HG03558 (cell line): ENCODE measurements at regions not wholly inside any gene's neighbourhood (a gene's known extent, or its start where the extent isn't known, plus 50 kb on each side); places are given as distances from the start of the nearest gene placed in this dataset.
"Not testable (repeated sequence)": the region's sequence is repeated elsewhere in the genome, so short reads cannot be mapped to it uniquely, and the experiment has no call there.

Source experiments
- ATAC-seq: cut with Tn5 transposase; IDR thresholded peaks from one replicate; pipeline ENCODE4 v1.9.1; 2021; ENCODE audit warnings: moderate number of reproducible peaks; ENCODE audit not compliant: unreplicated experiment; ENCODE audit errors: extremely low read depth

DNA sequence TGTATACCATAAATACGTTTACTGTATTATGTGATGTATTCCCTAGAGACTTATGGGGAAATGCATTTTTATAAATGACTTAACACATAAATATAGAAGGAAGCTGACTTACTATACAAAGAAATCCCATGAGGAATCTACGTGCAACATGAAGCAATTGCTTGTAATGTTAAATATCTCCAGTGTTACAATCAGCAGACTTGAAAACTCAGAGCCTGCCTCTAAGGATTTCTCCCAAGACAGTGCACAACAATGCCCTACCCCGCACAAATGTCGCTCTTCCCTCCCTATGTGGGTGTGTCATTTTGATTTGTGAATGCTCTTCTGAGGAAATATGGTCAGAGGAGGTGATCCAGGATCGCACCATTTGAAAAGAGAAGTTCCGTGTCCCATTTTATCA lies 629.0 kb downstream of the NR2F2 start:
- no peak for ATAC-seq

- no peak for ATAC-seq
Measured at GRCh38 chr15:96960711-96961480, 630.4 kb downstream of the NR2F2 start.

GRCh38 chr15:96966554-96966953 lies 636.1 kb downstream of the NR2F2 start:
- no peak for ATAC-seq

- no peak for ATAC-seq
Measured at GRCh38 chr15:96969732-96970710, 639.5 kb downstream of the NR2F2 start.

DNA sequence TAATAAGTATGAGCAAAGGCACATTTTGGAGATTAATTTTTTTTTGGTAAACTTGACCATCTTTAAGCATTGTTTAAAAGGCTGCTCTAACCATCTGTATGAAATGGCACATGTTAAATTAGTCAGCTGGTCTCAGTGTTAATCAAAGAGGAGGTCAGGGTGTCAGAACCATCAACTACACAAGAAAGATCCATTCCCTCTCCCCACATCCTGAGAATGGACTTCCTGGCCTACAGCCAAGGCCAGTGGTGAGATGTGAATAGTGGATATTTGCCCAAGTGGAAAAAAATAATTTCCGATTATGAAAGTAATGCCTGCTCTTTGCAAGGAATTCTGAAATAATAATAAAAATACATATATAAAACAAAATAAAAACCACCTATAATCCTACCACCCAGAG lies 641.7 kb downstream of the NR2F2 start:
- ATAC-seq: no peak

DNA sequence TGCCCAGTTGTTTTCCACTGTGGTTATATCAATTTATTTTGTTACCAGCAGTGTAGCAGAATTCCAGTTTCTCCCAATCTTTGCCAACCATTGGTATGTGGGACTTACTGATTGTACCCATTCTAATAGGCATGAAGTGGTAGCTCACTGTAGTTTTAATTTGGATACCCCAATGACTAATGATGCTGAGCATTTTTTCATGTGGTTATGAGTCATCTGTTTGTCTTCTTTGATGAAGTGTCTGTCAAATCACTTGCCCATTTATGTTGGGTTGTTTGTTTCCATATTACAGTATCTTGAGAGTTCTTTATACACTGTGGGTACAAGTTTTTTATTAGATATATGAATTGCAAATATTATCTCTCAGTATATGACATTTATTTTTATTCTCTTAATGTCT lies 644.3 kb downstream of the NR2F2 start:
- ATAC-seq: no peak

DNA sequence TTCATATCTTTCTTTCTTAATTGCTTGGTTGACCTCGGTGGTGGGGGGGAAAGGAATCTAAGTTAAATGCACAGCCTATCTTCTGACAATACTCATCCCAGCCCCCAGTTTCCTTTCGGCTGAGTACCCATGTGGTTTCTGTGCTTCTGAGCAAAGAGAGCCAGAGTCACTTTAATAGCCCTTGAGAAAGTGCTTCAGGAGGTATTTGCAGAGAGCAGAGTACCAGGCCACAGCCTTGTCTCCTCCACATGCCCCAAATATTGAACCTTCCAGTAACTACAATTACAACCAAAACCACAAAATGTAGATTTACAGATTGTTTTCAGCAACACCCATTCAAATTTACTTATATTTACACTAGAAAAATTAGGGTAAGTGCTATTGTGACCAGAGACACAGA lies 647.4 kb downstream of the NR2F2 start:
- ATAC-seq: no peak

GRCh38 chr15:96978937-96979473 lies 648.5 kb downstream of the NR2F2 start:
- ATAC-seq: no peak

- ATAC-seq: not testable (repeated sequence)
Measured at GRCh38 chr15:96984121-96984671, 653.7 kb downstream of the NR2F2 start.

- ATAC-seq: no peak
Measured at GRCh38 chr15:96992817-96993216, 662.3 kb downstream of the NR2F2 start.

GRCh38 chr15:96997538-96997937 lies 667.0 kb downstream of the NR2F2 start:
- no peak for ATAC-seq

GRCh38 chr15:97009031-97009431 lies 678.5 kb downstream of the NR2F2 start:
- no peak for ATAC-seq

- ATAC-seq: no peak
Measured at GRCh38 chr15:97012986-97013385, 682.5 kb downstream of the NR2F2 start.

DNA sequence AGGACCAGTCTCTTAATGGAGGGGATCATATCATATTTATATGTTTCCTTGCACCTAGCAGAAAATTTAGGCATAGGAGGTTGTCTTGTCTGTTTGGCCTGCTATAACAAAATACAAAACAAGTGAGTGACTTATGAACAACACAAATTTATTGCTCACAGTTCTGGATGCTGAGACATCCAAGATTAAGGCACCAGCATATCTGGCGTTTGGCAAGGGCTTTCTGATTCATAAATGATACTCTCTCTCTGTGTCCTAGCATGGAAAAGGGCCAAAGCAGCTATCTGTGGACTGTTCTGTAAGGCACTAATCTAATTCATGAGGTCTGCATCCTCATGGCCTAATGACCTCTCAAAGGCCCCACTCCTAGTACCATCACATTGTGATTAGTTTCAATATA lies 683.0 kb downstream of the NR2F2 start:
- ATAC-seq: no peak

DNA sequence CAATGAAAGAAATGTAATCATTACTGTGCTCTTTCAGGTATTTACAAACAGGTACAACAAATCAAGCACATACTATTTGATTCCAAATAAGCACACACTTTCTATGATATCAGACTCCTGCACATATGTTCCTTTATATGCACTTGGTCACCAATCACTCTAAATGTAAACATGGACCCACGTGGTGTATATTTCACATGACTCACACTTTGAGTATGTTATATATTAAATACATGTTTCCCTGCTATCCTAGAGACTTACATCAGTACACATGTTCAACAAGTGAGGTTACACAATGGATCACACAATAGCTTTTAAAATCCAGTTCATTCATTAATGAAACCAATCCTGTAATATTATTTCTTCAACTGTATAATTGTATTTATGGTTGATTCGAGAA lies 683.5 kb downstream of the NR2F2 start:
- no peak for ATAC-seq

GRCh38 chr15:97023488-97023844 lies 693.0 kb downstream of the NR2F2 start:
- ATAC-seq: no peak

DNA sequence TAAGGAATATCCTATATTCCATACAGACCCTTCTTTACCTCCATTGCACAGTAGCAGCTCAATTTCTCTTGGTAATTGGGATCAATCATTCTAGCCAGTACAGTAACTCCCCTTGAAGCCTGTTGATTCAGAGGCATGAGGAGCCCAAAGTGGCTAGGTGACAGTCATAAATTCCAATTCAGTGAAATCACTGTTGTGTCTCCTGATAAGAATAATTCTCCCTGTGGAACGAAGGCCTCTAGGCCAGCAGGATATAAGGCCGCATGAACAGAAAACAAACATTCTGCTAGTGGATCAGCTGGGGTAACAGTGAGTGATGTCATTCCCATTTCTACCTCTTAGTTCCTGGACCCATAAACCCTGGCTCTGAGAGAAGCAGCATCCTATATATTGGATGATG lies 696.3 kb downstream of the NR2F2 start:
- ATAC-seq: no peak

DNA sequence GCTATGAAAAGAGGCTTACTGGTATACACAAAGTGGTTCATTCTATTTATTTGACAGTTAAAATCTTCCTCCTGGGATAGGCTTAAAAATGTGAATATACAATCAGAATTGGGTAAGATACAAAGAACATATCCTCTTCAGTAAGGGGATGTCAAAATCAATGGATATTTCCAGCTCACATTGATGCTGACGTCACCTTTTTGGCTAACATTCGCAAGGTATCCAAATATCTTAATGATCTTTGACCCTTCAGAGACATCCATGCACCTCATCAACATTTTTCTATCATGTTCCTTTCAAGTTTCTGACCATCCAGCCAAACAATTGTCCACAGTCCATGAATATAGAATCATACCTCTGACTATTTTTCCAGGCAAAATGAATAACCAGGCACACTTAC lies 697.3 kb downstream of the NR2F2 start:
- ATAC-seq: no peak

- ATAC-seq: no peak
Measured at GRCh38 chr15:97030251-97030650, 699.8 kb downstream of the NR2F2 start.

DNA sequence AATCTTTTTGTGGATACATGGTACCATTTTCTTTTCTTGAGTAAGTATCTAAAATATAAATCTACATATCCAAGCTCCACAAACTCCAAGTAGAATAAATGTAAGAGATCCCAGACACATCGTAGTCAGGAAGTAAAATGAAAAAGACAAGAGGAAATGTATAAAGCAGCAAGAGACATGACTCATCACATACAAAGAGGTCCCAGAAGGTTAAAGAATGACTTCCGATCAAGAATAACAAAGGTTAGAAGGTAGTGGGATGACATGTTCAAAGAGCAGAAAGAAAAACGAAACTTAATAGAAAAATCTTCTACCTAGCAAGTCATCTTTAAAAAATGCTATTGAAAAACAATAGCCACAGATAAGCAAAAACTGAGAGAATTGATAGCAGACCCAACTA lies 705.8 kb downstream of the NR2F2 start:
- no peak for ATAC-seq

DNA sequence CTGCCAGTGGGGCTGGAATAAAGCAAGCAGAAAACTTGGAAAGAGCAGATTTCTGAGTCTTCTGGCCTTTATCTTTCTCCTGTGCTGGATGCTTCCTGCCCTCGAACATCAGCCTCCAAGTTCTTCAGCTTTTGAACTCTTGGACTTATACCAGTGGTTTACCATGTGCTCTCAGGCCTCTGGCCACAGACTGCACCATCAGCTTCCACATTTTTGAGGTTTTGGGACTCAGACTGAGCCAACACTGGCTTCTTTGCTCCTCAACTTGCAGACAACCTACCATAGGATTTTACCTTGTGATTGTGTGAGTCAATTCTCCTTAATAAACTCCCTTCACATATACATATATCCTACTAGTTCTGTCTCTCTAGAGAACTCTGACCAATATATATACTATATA lies 706.6 kb downstream of the NR2F2 start:
- no peak for ATAC-seq
